K562 (cell line): ENCODE measurements at regions not wholly inside any gene's neighbourhood (a gene's known extent, or its start where the extent isn't known, plus 50 kb on each side); places are given as distances from the start of the nearest gene placed in this dataset.

Experiments
- SMC3 ChIP-seq: conservative IDR thresholded peaks from 2 replicates; pipeline ENCODE4 v1.6.1; 2011; ENCODE audit warnings: low read depth, low read length, improper control_type of control experiment; ENCODE audit not compliant: insufficient read depth
- ZBTB7A ChIP-seq: IDR thresholded peaks from 2 replicates; pipeline ENCODE4 v1.6.1; 2011; ENCODE audit warnings: low read depth, mild to moderate bottlenecking, low read length, moderate library complexity, borderline replicate concordance; ENCODE audit not compliant: control insufficient read depth
- ZNF79 ChIP-seq: fragments of 250-450 bp; sonication (Bioruptor Pico); IDR thresholded peaks from 2 replicates; pipeline ENCODE4 v1.4.0; 2020; ENCODE audit warnings: low read depth, mild to moderate bottlenecking, moderate library complexity

DNA sequence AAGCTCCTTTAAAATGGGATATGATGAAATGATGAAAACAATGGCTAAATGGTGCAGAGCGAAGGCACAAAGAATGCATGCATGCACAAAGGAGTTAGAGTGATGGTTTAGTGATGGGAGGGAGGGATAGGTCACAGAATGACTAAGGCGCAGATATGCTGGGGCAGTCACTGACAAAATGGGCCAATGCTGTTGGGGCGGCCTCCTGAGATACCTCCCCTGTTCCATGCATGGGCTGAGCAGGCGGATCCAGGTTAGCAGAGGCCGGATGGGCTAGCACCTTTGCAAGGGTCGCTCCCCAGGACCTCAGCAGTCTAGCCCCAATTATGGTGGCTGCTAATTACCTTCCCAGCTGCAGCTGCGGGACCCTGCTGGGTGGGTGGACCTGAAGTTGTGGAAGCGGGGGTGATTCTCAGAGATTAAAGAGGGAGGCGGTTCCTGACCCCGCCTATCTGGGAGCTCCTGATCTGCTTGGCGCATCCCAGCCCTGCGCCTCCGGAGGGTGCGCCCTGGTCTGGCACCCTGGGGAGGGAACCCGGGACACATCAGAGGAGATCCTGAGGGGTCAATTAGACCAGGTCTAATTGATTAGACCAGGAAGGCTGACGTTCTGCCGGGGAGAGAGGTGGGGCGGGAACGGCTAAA lies 175.0 kb downstream of the CYP26A1 start:
- no peak for TF ChIP-seq ZNF79 (CRISPR knock-in tag)
- TF ChIP-seq ZBTB7A: no peak
- no peak for TF ChIP-seq SMC3
